NCI-H1105 (cell line): ENCODE measurements at regions not wholly inside any gene's neighbourhood (a gene's known extent, or its start where the extent isn't known, plus 50 kb on each side); places are given as distances from the start of the nearest gene placed in this dataset.
"Not testable (repeated sequence)": the region's sequence is repeated elsewhere in the genome, so short reads cannot be mapped to it uniquely, and the experiment has no call there.

ENCODE experiments used
- DNase-seq: peaks from one replicate; lab custom pipeline; 2025; lab: John Stamatoyannopoulos, UW

DNA sequence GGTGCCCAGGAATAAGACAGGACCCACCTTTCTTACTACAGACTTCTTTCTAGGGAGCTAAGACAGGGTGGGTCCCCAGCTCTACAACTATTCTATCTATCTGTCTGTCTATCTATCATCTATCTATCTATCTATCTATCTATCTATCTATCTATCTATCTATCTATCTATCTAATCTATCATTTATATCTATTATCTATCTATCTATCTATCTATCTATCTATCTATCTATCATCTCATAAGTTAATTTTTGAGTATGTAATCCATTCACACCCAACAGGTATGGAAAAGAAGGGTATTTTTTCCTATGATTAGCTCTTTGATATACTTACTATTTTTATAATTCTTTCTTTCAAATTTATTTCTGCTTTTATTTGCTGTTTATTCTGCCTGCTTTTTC, 55.9 kb downstream of the BAMBI start:
- DNase-seq = no peak

DNA sequence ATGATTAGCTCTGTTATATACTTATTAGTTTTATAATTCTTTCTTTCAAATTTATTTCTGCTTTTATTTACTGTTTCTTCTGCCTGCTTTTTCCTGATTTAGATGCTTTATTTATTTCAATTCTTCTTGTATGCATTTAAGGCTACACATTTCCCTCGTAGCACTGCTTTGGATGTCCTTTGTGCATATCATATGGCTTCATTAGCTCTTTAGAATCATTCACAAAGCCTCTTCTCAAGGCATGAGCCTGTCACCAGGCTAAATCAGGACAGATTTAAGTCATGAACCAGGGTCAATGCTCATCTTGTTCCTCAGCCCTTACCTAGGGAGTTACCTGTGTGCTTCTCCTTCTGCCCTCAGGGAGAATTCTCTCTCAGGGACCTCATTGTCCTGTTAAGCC, 56.3 kb downstream of the BAMBI start:
- no peak for DNase-seq

DNA sequence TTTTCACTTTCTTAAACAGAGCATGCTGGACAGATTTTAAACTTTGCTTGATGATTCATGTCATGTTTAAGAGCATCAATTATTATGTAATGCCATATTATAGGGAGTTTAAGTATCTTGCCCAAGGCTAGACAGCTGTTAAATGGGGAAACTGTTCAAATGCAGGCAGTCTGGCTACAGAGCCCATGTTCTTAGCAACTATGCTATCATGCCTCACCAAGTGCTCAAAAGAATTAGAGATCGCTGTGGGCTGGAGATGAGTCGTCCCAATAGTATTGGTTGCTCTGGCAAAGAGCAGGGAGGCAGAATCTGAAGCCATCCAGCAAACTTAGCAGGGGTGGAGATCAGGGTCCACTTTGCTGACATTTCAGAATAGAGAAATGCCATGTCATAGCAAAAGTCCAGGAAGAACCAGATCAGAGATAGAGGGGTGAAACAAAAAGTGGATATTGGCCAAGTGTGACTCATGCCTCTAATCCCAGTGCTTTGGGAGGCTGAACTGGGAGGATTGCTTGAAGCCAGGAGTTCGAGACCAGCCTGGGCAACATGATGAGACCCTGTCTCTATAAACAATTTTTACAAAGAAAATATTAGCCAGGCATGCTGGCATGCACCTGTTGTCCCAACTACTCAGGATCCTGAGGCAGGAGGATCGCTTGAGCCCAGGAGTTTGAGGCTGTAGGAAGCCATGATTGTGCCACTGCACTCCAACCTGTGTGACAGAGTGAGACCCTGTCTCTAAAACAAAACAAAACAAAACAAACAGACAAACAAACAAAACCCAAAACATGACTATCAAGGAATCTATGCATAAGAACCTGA, 57.8 kb downstream of the BAMBI start:
- no peak for DNase-seq

DNA sequence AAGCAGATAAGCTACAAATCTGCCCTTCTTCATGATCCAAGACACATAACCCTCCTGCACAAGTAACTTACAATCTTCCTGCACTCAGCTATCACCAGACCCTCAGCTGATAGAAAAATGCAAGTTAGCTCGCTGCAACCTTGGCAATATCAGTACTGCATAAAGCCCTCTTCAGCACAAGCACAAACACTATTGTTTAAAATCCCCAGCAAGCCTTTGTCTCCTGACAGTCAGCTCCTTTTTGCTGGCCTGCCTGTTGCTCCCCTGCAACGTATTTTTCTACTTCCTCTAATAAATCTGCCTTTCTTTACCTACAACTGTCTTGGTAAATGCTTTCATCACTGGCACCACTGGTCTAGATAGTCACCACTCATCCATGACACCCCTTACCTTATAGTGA, 59.8 kb downstream of the BAMBI start:
- DNase-seq = no peak

DNA sequence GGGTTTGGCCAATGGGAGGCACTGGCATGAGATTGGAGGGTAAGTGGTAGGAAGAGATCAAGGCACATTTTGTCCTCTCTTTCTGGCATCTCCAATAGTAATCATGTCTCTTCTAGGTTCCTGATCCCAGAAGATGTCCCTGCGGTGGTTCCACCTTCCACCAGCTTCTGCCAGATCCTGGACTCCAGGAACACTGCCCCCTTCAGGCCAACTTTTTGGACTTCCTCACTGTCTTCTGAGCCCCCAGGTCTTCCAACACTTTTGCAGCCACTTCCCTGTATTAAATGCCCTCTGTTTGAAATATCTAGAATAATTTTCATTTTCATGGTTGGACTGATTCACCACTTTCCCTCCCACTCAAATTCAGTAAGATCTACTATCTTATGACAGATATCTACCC, 60.9 kb downstream of the BAMBI start:
- no peak for DNase-seq

DNA sequence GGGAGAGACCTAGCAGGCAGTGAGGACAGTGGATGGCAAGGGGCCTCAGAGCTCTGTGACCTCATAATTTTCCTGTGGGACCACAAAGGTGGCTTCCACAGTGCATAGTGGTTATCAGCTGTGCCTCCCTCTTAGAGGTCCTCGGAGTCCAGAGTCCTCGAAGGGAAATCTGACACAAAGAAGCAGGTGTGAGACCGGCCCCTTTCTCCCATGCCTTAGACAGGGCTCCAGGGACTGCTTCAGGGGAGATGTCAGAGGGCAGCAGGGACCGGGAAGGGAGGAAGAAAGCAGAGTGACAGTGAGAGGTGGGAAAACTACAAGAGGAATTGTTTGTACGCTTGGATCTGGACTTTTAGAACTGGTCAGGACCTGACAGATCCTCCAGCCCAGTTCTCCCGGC, 66.3 kb downstream of the BAMBI start:
- no peak for DNase-seq

DNA sequence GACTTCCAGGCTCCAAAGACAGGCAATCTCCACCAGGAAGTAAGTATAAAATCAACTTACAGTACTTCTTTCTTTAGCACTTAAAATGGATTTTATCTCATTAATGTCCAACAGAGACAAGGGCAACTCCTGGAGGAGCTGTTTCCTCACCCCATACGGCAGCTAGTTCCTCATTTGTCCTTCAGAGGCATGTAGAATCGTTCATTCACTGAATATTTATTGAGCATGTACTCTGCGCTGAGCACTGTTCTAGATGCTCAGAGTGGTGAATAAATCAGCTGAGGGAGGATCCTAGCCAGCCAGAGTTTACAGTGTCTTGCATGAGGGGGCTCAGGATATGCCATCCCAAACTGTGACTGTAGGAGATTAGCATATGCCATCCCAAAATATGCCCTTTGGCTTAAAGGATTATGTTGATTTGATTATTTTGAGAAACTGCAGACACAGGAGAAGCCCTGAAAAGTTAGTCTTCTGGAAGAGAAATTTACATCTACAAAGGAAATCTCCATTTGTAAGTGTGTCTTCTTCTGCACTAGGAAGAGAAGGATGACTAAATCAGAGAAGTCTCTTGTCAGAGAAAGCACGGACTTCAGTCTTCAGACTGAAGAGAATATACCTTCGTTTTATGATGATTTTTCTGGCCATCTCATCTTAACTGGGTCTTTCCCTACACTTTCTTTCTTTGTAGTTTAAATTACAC, 66.9 kb downstream of the BAMBI start:
- DNase-seq = no peak

DNA sequence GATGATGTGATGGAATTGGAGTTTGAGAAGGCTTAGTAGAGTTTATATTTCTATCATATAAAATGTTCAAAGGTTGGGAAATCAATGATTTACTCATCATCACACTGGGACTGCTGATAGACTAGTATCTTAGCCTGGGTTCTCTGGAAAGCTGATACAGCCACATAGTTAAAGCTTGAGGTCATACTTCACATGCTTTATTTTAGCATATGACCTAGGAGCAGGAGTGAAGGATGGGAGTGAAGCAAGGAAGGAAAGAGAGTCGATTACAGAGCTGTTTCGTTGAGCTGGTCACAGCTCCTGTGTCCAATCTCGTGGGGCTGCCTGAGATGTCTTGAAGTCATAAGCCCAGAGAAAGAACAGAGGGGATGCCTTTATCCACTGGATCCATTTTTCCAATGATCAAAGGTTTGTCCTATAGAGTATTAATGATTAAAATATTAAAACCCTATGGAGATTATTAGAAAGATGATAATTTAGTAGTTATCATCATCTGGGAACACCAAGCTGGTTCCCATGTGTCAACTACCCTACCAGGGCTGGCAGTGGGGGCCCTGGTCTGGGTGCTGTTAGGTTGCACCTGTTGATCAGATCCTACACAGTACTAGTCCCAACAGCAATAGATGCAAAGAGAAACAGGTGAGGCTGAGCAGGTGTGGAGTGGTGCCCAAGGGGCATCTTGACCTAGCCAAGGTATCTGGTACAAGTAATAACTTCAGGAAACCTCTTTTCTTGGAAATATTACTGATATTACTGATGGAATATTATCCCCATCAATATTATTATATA, 77.8 kb downstream of the BAMBI start:
- no peak for DNase-seq

DNA sequence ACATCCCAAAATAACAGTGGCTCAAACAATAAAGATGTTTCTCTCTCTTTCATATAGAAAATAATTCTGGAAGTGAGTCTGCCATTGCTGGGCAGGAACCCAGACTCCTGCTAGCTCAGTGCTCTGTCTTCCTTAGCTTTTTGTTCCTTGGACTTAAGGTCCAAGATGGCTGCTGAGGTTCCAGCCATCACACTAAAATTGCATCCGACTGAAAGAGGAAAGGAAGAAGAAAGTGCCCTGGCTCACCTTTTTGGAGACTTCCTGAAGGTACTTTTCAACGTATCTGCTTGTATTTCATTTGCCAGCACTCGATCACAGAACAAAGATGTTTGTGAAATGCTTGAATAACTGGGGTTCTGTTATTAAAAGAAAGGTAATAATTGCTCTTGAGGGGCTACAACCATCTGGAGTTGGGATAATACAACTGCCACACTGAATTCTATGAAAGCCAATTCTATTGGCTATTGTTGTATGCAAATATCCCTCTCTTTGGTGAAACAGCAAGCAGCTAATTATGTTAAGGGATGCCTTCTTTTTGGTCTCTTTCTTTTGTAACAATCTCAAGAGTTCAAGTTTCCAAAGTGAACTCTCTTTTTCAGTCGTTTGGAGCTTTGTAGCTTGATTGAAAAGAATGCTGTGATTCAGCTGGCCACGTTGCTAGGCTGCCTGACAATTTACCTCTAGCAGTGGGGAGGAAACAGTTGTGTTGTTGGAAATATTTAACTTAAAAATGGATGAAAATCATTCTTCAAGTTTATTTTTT, 83.9 kb downstream of the BAMBI start:
- DNase-seq = no peak

DNA sequence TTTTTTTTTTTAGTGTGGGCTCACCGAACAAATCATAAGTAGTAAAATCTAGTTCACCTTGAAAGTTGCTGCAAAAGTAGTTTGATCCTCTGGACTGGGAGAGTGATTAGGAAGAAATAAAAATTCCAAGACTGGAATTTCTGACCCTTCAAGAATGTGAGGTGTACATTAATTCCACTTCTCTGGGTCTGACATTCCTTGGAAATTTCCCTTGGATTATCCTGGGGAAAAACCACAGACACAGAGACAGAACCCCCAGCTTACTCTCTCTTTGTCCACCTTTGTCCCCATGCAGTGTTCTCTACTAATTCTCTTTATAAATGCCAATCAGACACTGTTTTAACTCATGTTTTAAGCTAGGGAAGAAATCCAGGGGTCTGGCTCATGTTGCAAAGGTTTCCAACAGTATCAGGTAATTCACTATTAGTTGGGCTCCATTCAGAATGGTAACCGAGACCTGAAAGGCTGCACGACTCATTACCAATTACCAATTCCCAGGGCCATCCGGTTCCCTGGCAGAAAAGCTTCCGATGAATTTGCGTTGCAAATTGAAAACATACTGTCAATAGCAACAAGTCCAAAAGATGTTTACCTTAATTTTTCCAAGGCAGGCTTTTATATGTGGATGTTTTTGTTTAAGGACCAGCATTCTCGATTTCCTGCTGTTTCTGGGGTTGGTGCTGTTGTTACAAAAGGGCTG, 86.3 kb downstream of the BAMBI start:
- DNase-seq = no peak

DNA sequence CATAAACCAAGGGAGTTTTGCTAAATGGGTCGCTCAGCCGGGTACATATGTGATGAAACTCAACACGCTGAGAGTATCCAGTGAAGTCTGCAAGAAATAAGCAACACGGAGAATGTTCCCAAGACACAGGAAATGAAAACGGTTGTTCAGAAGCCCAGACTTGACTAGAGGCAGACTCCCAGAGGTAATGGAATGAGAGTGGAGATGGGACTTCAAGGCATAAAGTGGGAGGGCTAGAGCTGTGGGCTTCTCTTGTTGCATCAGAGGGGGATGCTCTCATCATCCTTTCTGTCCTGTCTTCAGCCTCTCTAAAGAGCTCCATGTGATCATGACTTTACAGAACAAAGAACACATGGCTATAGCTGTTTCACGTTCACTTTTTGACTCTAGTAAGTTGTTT, 88.3 kb downstream of the BAMBI start:
- no peak for DNase-seq

DNA sequence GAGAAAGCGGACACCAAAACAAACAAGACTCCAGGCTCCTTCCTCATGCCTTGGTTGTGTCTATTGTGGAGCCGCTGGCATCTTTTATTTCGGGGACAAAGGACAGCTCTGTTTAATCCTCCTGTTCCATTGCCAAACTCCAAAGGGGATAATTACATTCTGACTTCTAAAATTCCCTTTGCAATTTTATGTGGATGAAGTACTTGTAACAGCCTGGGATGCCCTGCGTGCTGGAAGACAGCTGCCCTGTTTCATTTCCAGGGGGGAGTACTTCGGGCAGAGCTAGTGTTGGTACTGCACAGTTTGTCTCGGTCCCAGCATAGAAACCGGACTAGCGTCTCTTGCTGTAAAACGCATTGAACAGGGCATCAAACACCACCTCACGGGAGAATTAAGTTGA, 90.9 kb downstream of the BAMBI start:
- peak; percentile 13 for DNase-seq

DNA sequence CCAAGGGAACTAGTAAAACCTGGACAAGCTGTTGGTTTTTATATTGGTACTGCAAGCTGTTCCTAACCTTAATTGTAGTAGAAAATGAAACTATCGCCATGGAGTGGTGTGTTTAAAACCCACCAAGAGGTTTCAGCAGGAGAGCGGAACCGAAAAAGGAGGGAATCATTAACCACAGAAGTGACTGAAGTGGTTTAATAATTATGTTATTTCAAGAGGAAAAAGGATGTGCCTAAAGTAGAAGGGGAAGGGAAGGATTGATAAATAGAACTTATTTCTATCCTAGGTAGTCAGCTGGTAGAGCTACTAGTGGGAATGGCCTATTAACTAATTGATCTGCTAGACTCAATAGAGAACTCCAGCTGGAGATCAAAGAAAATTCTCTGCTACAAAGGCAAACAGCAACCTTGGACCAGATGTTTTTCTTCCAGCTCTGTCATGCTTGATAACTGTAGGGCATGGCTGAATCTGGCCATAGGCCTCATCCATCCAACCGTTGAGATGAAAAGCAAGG, 91.8 kb downstream of the BAMBI start:
- DNase-seq = no peak

DNA sequence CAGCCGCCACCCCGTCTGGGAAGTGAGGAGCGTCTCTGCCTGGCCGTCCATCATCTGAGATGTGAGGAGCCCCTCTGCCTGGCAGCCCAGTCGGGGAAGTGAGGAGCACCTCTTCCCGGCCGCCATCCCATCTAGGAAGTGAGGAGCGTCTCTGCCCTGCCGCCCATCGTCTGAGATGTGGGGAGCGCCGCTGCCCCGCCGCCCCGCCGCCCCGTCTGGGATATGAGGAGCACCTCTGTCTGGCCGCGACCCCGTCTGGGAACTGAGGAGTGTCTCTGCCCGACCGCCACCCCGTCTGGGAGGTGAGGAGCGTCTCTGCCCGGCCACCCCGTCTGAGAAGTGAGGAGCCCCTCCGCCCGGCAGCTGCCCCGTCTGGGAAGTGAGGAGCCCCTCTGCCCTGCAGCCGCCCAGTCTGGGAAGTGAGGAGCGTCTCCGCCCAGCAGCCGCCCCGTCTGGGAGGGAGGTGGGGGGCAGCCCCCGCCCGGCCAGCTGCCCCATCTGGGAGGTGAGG, 94.3 kb downstream of the BAMBI start:
- DNase-seq = not testable (repeated sequence)

DNA sequence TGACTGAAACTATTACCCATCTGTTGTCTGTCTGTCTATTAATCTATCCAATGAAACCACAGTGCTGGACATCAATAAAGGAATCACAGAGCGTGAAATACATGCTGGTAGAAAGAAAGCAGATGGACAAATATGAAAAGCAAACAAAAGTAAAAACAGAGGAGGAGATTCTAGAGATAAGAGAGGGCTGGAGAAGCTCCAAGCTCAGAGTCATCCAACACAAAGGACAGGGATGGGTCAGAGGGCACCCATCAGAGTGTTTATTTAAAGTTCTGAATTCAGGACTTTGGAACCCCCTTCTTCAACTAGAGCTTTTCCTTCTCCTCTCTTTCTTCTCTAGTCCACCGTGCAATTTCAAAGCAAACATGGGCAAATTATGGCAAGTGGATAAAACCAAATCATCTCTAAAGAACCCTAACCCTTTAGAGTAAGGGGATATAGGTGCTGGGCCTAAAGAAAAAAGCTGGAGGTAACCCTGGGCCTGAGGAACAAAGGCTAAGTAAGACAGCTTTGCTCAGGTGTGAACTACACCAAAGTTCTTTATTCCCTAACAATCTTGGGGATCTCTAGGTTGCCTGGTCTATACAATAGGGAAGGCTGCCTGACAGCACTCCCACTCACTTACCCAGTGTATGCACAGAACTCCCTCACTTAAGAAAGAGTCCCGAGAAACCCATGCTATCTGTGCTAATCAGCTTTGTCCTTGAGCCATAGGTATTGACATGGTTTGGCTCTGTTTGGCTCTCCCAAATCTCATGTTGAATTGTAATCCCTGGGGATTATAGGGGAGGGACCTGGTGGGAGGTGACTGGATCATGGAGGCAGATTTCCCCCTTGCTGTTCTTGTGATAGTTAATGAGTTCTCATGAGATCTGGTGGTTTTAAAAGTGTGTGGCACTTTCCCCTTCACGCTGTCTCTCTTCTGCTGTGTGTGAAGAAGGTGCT, 97.0 kb downstream of the BAMBI start:
- DNase-seq = no peak

DNA sequence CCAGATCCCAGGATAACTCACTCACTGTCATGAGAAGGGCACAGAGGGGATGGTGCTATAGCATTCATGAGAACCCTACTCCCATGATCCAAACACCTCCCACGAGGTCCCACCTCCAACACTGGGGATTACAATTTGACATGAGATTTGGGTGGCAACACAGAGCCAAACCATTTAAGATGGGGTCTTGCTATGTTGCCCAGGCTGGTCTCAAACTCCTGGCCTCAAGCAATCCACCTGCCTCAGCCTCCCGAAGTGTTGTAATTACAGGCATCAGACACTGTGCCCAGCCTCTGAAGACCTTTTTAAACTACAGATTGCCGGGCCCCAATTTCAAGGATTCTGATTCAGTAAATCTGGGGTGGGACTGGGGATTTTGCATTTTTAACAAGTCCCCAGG, 98.5 kb downstream of the BAMBI start:
- no peak for DNase-seq

DNA sequence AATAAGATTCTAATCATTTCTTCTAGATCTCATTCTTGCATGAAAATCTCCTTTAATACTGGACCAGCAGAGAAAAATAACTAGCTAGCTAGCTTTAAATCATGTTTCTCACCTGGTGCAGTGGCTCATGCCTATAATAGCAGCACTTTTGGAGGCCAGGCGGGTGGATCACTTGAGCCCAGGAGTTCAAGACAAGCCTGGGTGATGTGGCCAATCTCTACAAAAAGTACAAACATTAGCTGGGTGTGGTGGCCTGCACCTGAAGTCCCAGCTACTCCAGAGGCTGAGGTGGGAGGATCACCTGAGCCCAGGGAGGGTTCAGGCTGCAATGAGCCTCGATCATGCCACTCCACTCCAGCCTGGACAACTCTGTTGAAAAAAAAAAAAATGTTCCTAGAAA, 99.2 kb downstream of the BAMBI start:
- no peak for DNase-seq

DNA sequence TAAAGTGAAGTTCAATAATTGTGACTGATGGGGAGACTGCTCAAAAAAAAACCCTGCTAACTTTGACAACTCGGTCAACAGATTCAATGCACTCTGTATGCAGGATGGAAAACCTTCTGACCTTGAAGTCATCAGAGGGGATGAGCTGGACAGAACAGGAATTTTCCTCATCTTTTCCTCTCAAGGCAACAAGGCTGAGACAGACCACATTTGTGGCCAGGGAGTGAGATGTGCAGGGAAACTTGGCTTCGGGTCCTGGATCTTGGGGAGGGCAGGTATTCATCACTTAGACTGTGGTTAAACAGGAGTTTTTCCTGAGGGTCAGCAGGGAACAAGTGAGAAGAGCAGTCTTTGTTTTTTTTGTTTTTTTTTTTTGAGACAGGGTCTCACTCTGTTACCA, 100.6 kb downstream of the BAMBI start:
- no peak for DNase-seq

DNA sequence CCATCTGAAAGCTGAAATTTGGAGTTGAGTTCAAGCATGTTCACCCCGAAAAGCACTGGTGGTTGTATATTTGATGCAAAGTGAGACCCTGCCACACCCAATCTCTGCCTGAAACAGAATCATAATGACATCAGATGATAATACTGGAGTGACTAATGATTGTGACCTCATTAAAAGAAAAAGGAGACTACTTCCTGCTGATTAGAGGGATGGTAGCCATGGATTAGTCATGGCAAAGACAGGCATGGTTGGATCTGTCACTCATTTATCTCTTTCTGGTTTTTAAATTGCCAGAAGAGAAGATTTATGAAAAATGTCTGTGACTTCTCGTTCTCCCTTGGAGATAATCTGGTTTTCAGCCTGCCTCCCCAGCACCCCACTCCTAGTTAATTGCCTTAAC, 101.2 kb downstream of the BAMBI start:
- DNase-seq = no peak

DNA sequence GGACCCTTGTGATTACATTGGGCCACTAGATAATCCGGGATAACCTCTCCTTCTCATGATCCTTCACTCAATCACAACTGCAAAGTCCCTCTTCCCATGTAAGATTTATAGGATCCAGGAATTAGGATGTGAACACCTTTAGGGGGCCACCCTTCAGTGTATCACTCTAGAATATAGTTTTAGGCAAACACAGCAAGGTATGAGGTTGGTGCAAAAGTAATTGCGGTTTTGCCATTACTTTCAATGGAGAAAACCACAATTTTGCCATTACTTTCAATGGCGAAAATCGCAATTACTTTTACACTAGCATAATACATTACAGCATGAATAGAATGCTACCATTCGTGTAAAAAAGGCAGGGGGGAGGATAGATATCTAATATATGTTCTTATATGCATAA, 104.0 kb downstream of the BAMBI start:
- DNase-seq = no peak
